Lower leg skin (tissue), 4 donors: ENCODE measurements at regions not wholly inside any gene's neighbourhood (a gene's known extent, or its start where the extent isn't known, plus 50 kb on each side); places are given as distances from the start of the nearest gene placed in this dataset.

Experiments used
- DNase-seq, 2 donors: peaks; one replicate each; pipeline ENCODE4 v3.0.0-alpha.2; 2019; ENCODE audit warnings: low spot score in 2 of 2
- H3K4me3 ChIP-seq: fragments of 200-600 bp; sonication (generic); 2 replicates; pipeline ENCODE4 v1.5.1; 2017; ENCODE audit warnings: mild to moderate bottlenecking, low read depth; ENCODE audit not compliant: poor library complexity, severe bottlenecking
- POLR2A ChIP-seq, 2 donors: fragments of 450-650 bp; IDR thresholded peaks; one replicate each; pipeline ENCODE4 v1.6.1; 2016 to 2017; ENCODE audit warnings: antibody characterized with exemption in 2 of 2, mild to moderate bottlenecking in 1 of 2, moderate library complexity in 1 of 2
- WGBS, 2 donors: methylation state at CpG; one replicate each; pipeline ENCODE4 v1.1.5; 2018; 5-methylcytosine and 5-hydroxymethylcytosine counted together
- intact Hi-C: fragments of 100-400 bp; cut with DNase I; formaldehyde crosslinking; loops from one replicate; pipeline ENCODE4 v1.15.0; 2023; ENCODE audit warnings: low total_unique reads
- TF ChIP-seq, protein P1 (sequence below), 3 donors: fragments of 450-650 bp; IDR thresholded peaks; one replicate each; pipeline ENCODE4 v1.5.1; 2016; ENCODE audit warnings: antibody characterized with exemption in 3 of 3, mild to moderate bottlenecking in 3 of 3, moderate library complexity in 2 of 3

DNA sequence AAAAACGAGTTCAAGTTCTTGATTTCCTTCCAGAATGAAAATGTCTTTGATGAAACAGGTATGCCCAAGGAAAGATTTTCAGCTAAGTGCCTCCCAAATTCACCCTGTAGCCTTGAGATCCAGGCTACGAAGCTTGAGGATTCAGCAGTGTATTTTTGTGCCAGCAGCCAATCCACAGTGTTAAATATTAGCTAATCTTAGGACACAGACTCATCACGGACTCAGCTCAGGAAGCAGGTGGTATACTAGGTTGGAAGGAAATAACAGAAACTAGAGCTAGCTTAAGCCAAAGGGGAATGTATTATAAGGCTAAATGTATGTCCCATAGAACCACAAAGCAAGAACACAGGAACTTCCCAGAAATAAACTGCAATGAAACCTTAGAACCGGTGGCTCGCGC is 151.0 kb upstream of the PRSS1 start:
- WGBS, 2 donors: 57 to 58% methylated on average over 6 of the region's 6 CpGs
- intact Hi-C loops: no loop called here
- no peak overlapping the region for H3K4me3 ChIP-seq
- no peak for DNase-seq
- no peak for TF ChIP-seq POLR2A (IDR thresholded peaks at IDR 0.05)
- TF ChIP-seq, protein P1, sequence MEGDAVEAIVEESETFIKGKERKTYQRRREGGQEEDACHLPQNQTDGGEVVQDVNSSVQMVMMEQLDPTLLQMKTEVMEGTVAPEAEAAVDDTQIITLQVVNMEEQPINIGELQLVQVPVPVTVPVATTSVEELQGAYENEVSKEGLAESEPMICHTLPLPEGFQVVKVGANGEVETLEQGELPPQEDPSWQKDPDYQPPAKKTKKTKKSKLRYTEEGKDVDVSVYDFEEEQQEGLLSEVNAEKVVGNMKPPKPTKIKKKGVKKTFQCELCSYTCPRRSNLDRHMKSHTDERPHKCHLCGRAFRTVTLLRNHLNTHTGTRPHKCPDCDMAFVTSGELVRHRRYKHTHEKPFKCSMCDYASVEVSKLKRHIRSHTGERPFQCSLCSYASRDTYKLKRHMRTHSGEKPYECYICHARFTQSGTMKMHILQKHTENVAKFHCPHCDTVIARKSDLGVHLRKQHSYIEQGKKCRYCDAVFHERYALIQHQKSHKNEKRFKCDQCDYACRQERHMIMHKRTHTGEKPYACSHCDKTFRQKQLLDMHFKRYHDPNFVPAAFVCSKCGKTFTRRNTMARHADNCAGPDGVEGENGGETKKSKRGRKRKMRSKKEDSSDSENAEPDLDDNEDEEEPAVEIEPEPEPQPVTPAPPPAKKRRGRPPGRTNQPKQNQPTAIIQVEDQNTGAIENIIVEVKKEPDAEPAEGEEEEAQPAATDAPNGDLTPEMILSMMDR (IDR thresholded peaks at IDR 0.05): no peak

GRCh38 chr7:142597547-142597946 is 151.7 kb upstream of the PRSS1 start:
- no peak for DNase-seq
- no peak overlapping the region for H3K4me3 ChIP-seq
- intact Hi-C loops: no loop called here
- no peak for TF ChIP-seq POLR2A (IDR thresholded peaks at IDR 0.05)
- TF ChIP-seq, protein P1 (IDR thresholded peaks at IDR 0.05): no peak
- 82 to 87% methylated on average over 4 of the region's 4 CpGs for WGBS, 2 donors

- no peak overlapping the region for H3K4me3 ChIP-seq
- 62 to 70% methylated on average over 4 of the region's 4 CpGs for WGBS, 2 donors
- intact Hi-C loops: no loop called here
- no peak for TF ChIP-seq POLR2A (IDR thresholded peaks at IDR 0.05)
- TF ChIP-seq, protein P1 (IDR thresholded peaks at IDR 0.05): no peak
- no peak for DNase-seq
Measured at GRCh38 chr7:142595816-142596516, 153.3 kb upstream of the PRSS1 start.

DNA sequence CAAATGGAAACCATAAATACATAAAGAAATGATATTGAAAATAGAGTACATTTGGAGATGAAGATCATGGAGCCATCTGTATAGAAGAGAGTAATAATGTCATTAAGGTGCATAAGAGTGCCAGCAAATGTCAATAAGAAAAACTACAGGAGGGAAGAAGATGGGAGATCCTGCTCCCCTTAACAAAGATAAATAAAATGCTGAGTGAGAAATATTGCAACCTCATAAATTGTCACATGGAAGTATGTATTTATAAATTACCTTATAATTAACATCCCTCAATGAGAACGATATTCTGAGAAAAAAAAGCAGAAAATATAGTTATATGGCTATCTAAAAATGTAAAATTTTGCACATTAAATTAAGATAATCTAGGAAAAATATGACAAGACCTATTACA is 155.2 kb upstream of the PRSS1 start:
- DNase-seq: no peak
- intact Hi-C loops: no loop called here
- TF ChIP-seq, protein P1 (IDR thresholded peaks at IDR 0.05): no peak
- no peak for TF ChIP-seq POLR2A (IDR thresholded peaks at IDR 0.05)
- WGBS, 2 donors: 80 to 84% methylated on average over 1 of the region's 1 CpG
- no peak overlapping the region for H3K4me3 ChIP-seq

GRCh38 chr7:142593106-142593505 is 156.2 kb upstream of the PRSS1 start:
- intact Hi-C loops: no loop called here
- 93 to 95% methylated on average over 4 of the region's 4 CpGs for WGBS, 2 donors
- TF ChIP-seq, protein P1 (IDR thresholded peaks at IDR 0.05): no peak
- TF ChIP-seq POLR2A (IDR thresholded peaks at IDR 0.05): no peak
- no peak overlapping the region for H3K4me3 ChIP-seq
- DNase-seq: no peak

DNA sequence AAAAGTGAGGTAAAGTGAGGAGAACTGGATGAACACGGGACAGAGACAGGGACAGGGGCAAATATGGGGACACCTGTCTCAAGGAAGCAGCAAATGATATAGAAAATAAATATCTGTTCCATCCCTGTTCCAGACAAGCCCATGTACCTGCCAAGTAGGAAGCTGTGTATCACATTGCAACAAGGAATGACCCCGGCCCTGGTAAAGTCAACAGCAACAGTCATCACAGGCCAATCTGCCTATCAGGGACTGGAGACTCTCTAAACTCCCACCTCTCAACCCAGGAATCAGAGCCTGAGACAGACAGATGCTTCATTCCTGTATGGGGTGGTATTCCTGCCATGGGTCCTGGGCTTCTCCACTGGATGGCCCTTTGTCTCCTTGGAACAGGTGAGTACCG is 156.6 kb upstream of the PRSS1 start:
- intact Hi-C loops: no loop called here
- H3K4me3 ChIP-seq: no peak overlapping the region
- TF ChIP-seq, protein P1 (IDR thresholded peaks at IDR 0.05): no peak
- no peak for TF ChIP-seq POLR2A (IDR thresholded peaks at IDR 0.05)
- no peak for DNase-seq
- WGBS, 2 donors: 70 to 87% methylated on average over 3 of the region's 3 CpGs
